ENCODE measurements at regions not wholly inside any gene's neighbourhood (a gene's known extent, or its start where the extent isn't known, plus 50 kb on each side); places are given as distances from the start of the nearest gene placed in this dataset.

- ChIA-PET CTCF (interaction anchor here (0.7 kb wide), 1 partner anchor 565 kb away, joined by 3 read pairs; no protein-coding TSS in a partner anchor), POLR2A (no interaction called here)
- in situ Hi-C loops (cut with HindIII; ENCODE audit: low pct_unique_long_range_greater_than_20kb, low sequenced_read_pairs) (no loop called here), intact Hi-C loops (cut with micrococcal nuclease; ENCODE audit: unreplicated experiment) (no loop called here)
- no TSS peak for BruUV-seq (replicated peaks)
- ATAC-seq, result no peak
- Histone ChIP-seq H3K9me3 (ENCODE audit: control insufficient read depth, insufficient read depth, low read depth, low read length) (no peaks in the 10 kb centered on the region), H3K36me3 (ENCODE audit: control insufficient read depth, insufficient read depth, low read length) (no peaks in the 10 kb centered on the region), H3K4me1 (ENCODE audit: control insufficient read depth, insufficient read depth, low read length) (no peaks in the 10 kb centered on the region), H3K27ac (ENCODE audit: low read length) (no peak overlapping the region; the same call in 1 of the 2 replicates), H3K4me3 (ENCODE audit: low read depth in 2 of 2, low read length in 2 of 2) (no peak overlapping the region), H3K27me3 (ENCODE audit: control insufficient read depth, insufficient read depth, low read length) (no peaks in the 10 kb centered on the region)
- TF ChIP-seq, protein P1, sequence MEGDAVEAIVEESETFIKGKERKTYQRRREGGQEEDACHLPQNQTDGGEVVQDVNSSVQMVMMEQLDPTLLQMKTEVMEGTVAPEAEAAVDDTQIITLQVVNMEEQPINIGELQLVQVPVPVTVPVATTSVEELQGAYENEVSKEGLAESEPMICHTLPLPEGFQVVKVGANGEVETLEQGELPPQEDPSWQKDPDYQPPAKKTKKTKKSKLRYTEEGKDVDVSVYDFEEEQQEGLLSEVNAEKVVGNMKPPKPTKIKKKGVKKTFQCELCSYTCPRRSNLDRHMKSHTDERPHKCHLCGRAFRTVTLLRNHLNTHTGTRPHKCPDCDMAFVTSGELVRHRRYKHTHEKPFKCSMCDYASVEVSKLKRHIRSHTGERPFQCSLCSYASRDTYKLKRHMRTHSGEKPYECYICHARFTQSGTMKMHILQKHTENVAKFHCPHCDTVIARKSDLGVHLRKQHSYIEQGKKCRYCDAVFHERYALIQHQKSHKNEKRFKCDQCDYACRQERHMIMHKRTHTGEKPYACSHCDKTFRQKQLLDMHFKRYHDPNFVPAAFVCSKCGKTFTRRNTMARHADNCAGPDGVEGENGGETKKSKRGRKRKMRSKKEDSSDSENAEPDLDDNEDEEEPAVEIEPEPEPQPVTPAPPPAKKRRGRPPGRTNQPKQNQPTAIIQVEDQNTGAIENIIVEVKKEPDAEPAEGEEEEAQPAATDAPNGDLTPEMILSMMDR (IDR thresholded peaks at IDR 0.05), result no peak
- TF ChIP-seq, protein P2, sequence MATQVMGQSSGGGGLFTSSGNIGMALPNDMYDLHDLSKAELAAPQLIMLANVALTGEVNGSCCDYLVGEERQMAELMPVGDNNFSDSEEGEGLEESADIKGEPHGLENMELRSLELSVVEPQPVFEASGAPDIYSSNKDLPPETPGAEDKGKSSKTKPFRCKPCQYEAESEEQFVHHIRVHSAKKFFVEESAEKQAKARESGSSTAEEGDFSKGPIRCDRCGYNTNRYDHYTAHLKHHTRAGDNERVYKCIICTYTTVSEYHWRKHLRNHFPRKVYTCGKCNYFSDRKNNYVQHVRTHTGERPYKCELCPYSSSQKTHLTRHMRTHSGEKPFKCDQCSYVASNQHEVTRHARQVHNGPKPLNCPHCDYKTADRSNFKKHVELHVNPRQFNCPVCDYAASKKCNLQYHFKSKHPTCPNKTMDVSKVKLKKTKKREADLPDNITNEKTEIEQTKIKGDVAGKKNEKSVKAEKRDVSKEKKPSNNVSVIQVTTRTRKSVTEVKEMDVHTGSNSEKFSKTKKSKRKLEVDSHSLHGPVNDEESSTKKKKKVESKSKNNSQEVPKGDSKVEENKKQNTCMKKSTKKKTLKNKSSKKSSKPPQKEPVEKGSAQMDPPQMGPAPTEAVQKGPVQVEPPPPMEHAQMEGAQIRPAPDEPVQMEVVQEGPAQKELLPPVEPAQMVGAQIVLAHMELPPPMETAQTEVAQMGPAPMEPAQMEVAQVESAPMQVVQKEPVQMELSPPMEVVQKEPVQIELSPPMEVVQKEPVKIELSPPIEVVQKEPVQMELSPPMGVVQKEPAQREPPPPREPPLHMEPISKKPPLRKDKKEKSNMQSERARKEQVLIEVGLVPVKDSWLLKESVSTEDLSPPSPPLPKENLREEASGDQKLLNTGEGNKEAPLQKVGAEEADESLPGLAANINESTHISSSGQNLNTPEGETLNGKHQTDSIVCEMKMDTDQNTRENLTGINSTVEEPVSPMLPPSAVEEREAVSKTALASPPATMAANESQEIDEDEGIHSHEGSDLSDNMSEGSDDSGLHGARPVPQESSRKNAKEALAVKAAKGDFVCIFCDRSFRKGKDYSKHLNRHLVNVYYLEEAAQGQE (IDR thresholded peaks at IDR 0.05; ENCODE audit: insufficient read depth in 1 of 2, low read depth in 2 of 2, low read length in 1 of 2), result no peak
- TF ChIP-seq SIN3A (IDR thresholded peaks at IDR 0.05; ENCODE audit: borderline replicate concordance, insufficient read depth, low read depth, low read length), result no peak
- no peak for TF ChIP-seq POLR2AphosphoS5 (IDR thresholded peaks at IDR 0.05; ENCODE audit: low read depth, low read length)
- TF ChIP-seq TCF7L2 (IDR thresholded peaks at IDR 0.05; ENCODE audit: low read depth, low read length), result no peak
- DNase-seq (ENCODE audit: low read depth, low spot score), result no peak
Observed at GRCh38 chr5:125652761-125653160, 770.4 kb upstream of the GRAMD2B start.

DNA sequence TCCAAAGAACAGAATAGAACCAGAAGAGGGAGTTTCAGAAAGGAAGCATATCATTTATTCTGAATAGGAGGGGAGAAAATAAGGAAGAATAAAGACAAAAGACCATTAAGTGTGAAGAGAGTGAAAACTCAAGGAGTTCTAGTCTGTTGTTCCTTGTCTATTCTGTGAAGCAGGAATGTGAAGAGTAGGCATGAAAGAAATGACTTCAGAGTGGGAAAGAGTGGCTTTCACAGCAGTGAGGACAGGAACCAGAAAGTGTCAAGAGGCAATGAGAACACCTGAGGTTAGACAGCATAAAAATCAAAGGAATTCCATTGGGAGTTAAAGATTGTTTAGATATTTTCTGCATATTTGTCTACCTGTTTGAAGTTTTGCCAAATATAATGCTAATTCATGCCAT lies 768.8 kb upstream of the GRAMD2B start:
- intact Hi-C loops (cut with micrococcal nuclease; ENCODE audit: unreplicated experiment) (no loop called here), in situ Hi-C loops (cut with HindIII; ENCODE audit: low pct_unique_long_range_greater_than_20kb, low sequenced_read_pairs) (no loop called here)
- ChIA-PET POLR2A (no interaction called here), CTCF (no interaction called here)
- DNase-seq (ENCODE audit: low read depth, low spot score), result no peak
- BruUV-seq (replicated peaks), result no TSS peak
- no peak for ATAC-seq
- Histone ChIP-seq H3K36me3 (ENCODE audit: control insufficient read depth, insufficient read depth, low read length) (no peaks in the 10 kb centered on the region), H3K4me3 (ENCODE audit: low read depth in 2 of 2, low read length in 2 of 2) (no peak overlapping the region), H3K27me3 (ENCODE audit: control insufficient read depth, insufficient read depth, low read length) (no peaks in the 10 kb centered on the region), H3K27ac (ENCODE audit: low read length) (peak overlapping the region; percentile 77; the same call in 1 of the 2 replicates), H3K9me3 (ENCODE audit: control insufficient read depth, insufficient read depth, low read depth, low read length) (no peaks in the 10 kb centered on the region), H3K4me1 (ENCODE audit: control insufficient read depth, insufficient read depth, low read length) (no peaks in the 10 kb centered on the region; the same call in 1 of the 2 replicates)
- no peak for TF ChIP-seq POLR2AphosphoS5 (IDR thresholded peaks at IDR 0.05; ENCODE audit: low read depth, low read length)
- TF ChIP-seq, protein P2 (IDR thresholded peaks at IDR 0.05; ENCODE audit: insufficient read depth in 1 of 2, low read depth in 2 of 2, low read length in 1 of 2), result no peak
